Transverse colon (tissue), 3 donors: ENCODE measurements at regions not wholly inside any gene's neighbourhood (a gene's known extent, or its start where the extent isn't known, plus 50 kb on each side); places are given as distances from the start of the nearest gene placed in this dataset.

ENCODE experiments used
- CTCF ChIP-seq, 5 experiments: fragments of 200-600 bp in 3 of 5; fragments of 450-650 bp in 2 of 5; sonication (generic) in 3 of 5; IDR thresholded peaks; 1 replicate in 2 of 5; 2 replicates in 3 of 5; pipeline ENCODE4 v1.5.1; 2016 to 2017; ENCODE audit warnings: antibody characterized with exemption in 5 of 5, inconsistent platforms in 3 of 5, mild to moderate bottlenecking in 2 of 5, moderate library complexity in 1 of 5
- EP300 ChIP-seq: sonication (generic); formaldehyde crosslinking; IDR thresholded peaks from one replicate; pipeline ENCODE4 v1.6.1; 2017; ENCODE audit warnings: antibody characterized with exemption, low read depth
- POLR2A ChIP-seq: fragments of 450-650 bp; IDR thresholded peaks from one replicate; pipeline ENCODE4 v1.6.1; 2016; ENCODE audit warnings: antibody characterized with exemption, mild to moderate bottlenecking, moderate library complexity

- no peak for TF ChIP-seq CTCF (IDR thresholded peaks at IDR 0.05)
- TF ChIP-seq EP300, result no peak
- no peak for TF ChIP-seq POLR2A
These were observed 364.3 kb upstream of the SPTLC3 start for GRCh38 chr20:12644461-12644860.
